A549 (cell line): ENCODE measurements at regions not wholly inside any gene's neighbourhood (a gene's known extent, or its start where the extent isn't known, plus 50 kb on each side); places are given as distances from the start of the nearest gene placed in this dataset.

ENCODE experiments used
- ATAC-seq, 2 experiments: fragments of 200-7000 bp in 1 of 2; fragments of >200 bp in 1 of 2; cut with Nextera tagmentation in 1 of 2; cut with Tn5 transposase in 1 of 2; 3 replicates each; pipeline versions ENCODE4 v1.8.0 to v1.9.1; 2018 to 2020; ENCODE audit warnings: mild to moderate bottlenecking in 1 of 2, moderate library complexity in 1 of 2
- CTCF ChIA-PET: fragments of 300-600 bp; sonication (Branson Sonifier 250); formaldehyde crosslinking; extraction: SDS; loops from one replicate; lab custom pipeline; 2021; ENCODE audit warnings: antibody characterized with exemption, inconsistent platforms; lab: Yijun Ruan, JAX
- POLR2A ChIA-PET: fragments of 350-600 bp; formaldehyde crosslinking; extraction: SDS; loops from one replicate; lab custom pipeline; 2021; ENCODE audit warnings: antibody characterized with exemption, inconsistent platforms; lab: Yijun Ruan, JAX
- DNase-seq, 2 experiments: peaks; one replicate each; pipeline versions ENCODE4 v3.0.0 to v3.0.0-alpha.2; 2011 to 2016; ENCODE audit warnings: low read depth in 1 of 2, low spot score in 1 of 2
- FAIRE-seq: peaks from 2 replicates; lab custom pipeline; 2011; peaks lifted over from hg19 to GRCh38; lab: Jason Lieb, UNC
- H3K27ac ChIP-seq, 2 experiments: fragments of >200 bp; sonication (Bioruptor Twin); formaldehyde crosslinking; 3 replicates each; pipeline ENCODE4 v1.5.1; 2016 to 2017
- H3K4me1 ChIP-seq: fragments of >200 bp; sonication (Bioruptor Twin); formaldehyde crosslinking; 3 replicates; pipeline ENCODE4 v1.6.1; 2016
- H3K4me2 ChIP-seq: fragments of >200 bp; sonication (Bioruptor Twin); formaldehyde crosslinking; 3 replicates; pipeline ENCODE4 v1.6.1; 2016
- H3K4me3 ChIP-seq: fragments of >200 bp; sonication (Bioruptor Twin); formaldehyde crosslinking; 3 replicates; pipeline ENCODE4 v1.5.1; 2016
- H3K9me3 ChIP-seq: fragments of >200 bp; sonication (Bioruptor Twin); formaldehyde crosslinking; 3 replicates; pipeline ENCODE4 v1.6.1; 2016
- CBX2 ChIP-seq: fragments of 200-600 bp; sonication (generic); IDR thresholded peaks from 2 replicates; pipeline ENCODE4 v1.6.1; 2016; ENCODE audit warnings: low read depth, mild to moderate bottlenecking, borderline replicate concordance
- CHD4 ChIP-seq: fragments of 200-600 bp; sonication (generic); IDR thresholded peaks from 2 replicates; pipeline ENCODE4 v1.6.1; 2016; ENCODE audit warnings: antibody characterized with exemption, mild to moderate bottlenecking, borderline replicate concordance
- EHF ChIP-seq: fragments of 250-450 bp; sonication (Bioruptor Pico); IDR thresholded peaks from 2 replicates; pipeline ENCODE4 v1.5.0; 2020; ENCODE audit warnings: mild to moderate bottlenecking
- EP300 ChIP-seq, 2 experiments: fragments of >200 bp; sonication (Bioruptor Twin); formaldehyde crosslinking; IDR thresholded peaks; 2 replicates in 1 of 2; 3 replicates in 1 of 2; pipeline ENCODE4 v1.6.1; 2016 to 2017
- FOSB ChIP-seq: fragments of 250-450 bp; sonication (Bioruptor Pico); IDR thresholded peaks from 2 replicates; pipeline ENCODE4 v1.5.0; 2020; ENCODE audit warnings: mild to moderate bottlenecking, moderate library complexity
- FOXS1 ChIP-seq: fragments of 250-450 bp; sonication (Bioruptor Pico); IDR thresholded peaks from 2 replicates; pipeline ENCODE4 v1.5.0; 2020; ENCODE audit warnings: mild to moderate bottlenecking, moderate library complexity
- HEYL ChIP-seq: fragments of 250-450 bp; sonication (Bioruptor Pico); IDR thresholded peaks from 2 replicates; pipeline ENCODE4 v1.8.0; 2021; ENCODE audit warnings: mild to moderate bottlenecking, moderate library complexity
- HOXB13 ChIP-seq: fragments of 250-450 bp; sonication (Bioruptor Pico); IDR thresholded peaks from 2 replicates; pipeline ENCODE4 v1.5.0; 2020; ENCODE audit warnings: low read depth, mild to moderate bottlenecking, moderate library complexity
- HOXB5 ChIP-seq: fragments of 250-450 bp; sonication (Bioruptor Pico); IDR thresholded peaks from 2 replicates; pipeline ENCODE4 v1.5.0; 2020; ENCODE audit warnings: mild to moderate bottlenecking, moderate library complexity
- JUNB ChIP-seq: fragments of >200 bp; sonication (Bioruptor Twin); formaldehyde crosslinking; IDR thresholded peaks from 2 replicates; pipeline ENCODE4 v1.6.1; 2016
- MAFK ChIP-seq: fragments of 450-650 bp; IDR thresholded peaks from 2 replicates; pipeline ENCODE4 v1.6.1; 2014; ENCODE audit not compliant: partially characterized antibody
- MAZ ChIP-seq: fragments of 150-350 bp; IDR thresholded peaks from 2 replicates; pipeline ENCODE4 v1.6.1; 2014; ENCODE audit warnings: antibody characterized with exemption, low read depth, low read length, borderline replicate concordance
- MYC ChIP-seq: IDR thresholded peaks from 2 replicates; pipeline ENCODE4 v1.6.1; 2012; ENCODE audit warnings: mild to moderate bottlenecking, inconsistent platforms, low read length, improper control_type of control experiment, borderline replicate concordance
- RAD21 ChIP-seq, 2 experiments: fragments of >200 bp in 1 of 2; sonication (Bioruptor Twin) in 1 of 2; formaldehyde crosslinking in 1 of 2; IDR thresholded peaks in 1 of 2; conservative IDR thresholded peaks in 1 of 2; 2 replicates in 1 of 2; 3 replicates in 1 of 2; pipeline ENCODE4 v1.6.1; 2012 to 2018; ENCODE audit warnings: inconsistent platforms in 1 of 2
- TP53 ChIP-seq: fragments of 250-450 bp; sonication (Bioruptor Pico); IDR thresholded peaks from 2 replicates; pipeline ENCODE4 v1.5.0; 2021; ENCODE audit warnings: mild to moderate bottlenecking, moderate library complexity
- ZC3H11A ChIP-seq: fragments of 450-650 bp; IDR thresholded peaks from 2 replicates; pipeline ENCODE4 v1.6.1; 2014; ENCODE audit warnings: antibody characterized with exemption, mild to moderate bottlenecking
- ZSCAN20 ChIP-seq: fragments of 250-450 bp; sonication (Bioruptor Pico); IDR thresholded peaks from 2 replicates; pipeline ENCODE4 v1.8.0; 2022; ENCODE audit warnings: mild to moderate bottlenecking, moderate library complexity
- WGBS: methylation state at CpG from one replicate; pipeline ENCODE4 v1.1.6; 2017; ENCODE audit errors: missing lambda C conversion rate; 5-methylcytosine and 5-hydroxymethylcytosine counted together
- TF ChIP-seq, protein P1 (sequence below): fragments of 200-600 bp; sonication (generic); IDR thresholded peaks from 2 replicates; pipeline ENCODE4 v1.6.1; 2016; ENCODE audit warnings: antibody characterized with exemption, mild to moderate bottlenecking, moderate library complexity

DNA sequence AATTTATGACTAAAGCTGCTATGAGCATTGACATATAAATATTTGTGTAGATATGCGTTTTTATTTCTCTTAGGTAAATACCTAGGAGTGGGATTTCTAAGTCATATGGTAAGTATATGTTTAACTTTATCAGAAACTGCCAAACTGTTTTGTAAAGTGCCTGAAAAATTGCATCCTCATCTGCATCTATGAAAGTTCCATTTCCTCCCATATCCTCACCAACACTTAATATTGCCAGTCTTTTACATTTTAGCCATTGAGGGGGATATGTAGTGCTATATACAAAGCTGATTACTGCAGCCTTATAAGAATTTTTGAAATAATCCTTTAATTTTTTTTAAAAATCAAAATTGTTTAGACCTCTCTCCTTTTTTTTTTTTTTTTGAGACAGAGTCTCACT lies 123.1 kb upstream of the SPRY4 start:
- WGBS, result 21% methylated on average over 1 of the region's 1 CpG
- Histone ChIP-seq H3K4me1 (peaks cover 13% of the 10 kb centered on the region), H3K4me3 (no peak overlapping the region), H3K4me2 (no peak overlapping the region), H3K9me3 (peaks cover 6% of the 10 kb centered on the region)
- POLR2A ChIA-PET, result no interaction called here
- DNase-seq (no peak), FAIRE-seq (no peak), ATAC-seq (no peak)
- CTCF ChIA-PET, result interaction anchor here (0.9 kb wide), 1 partner anchor 33 kb away, joined by 3 read pairs; no protein-coding TSS in a partner anchor
- TF ChIP-seq ZSCAN20 (no peak), TP53 (CRISPR knock-in tag) (no peak), CBX2 (no peak), HEYL (CRISPR knock-in tag) (no peak), MYC (no peak), ZC3H11A (no peak), FOXS1 (CRISPR knock-in tag) (no peak), EHF (CRISPR knock-in tag) (no peak), EP300 (IDR thresholded peaks at IDR 0.05) (no peak), HOXB13 (no peak)
- TF ChIP-seq, protein P1, sequence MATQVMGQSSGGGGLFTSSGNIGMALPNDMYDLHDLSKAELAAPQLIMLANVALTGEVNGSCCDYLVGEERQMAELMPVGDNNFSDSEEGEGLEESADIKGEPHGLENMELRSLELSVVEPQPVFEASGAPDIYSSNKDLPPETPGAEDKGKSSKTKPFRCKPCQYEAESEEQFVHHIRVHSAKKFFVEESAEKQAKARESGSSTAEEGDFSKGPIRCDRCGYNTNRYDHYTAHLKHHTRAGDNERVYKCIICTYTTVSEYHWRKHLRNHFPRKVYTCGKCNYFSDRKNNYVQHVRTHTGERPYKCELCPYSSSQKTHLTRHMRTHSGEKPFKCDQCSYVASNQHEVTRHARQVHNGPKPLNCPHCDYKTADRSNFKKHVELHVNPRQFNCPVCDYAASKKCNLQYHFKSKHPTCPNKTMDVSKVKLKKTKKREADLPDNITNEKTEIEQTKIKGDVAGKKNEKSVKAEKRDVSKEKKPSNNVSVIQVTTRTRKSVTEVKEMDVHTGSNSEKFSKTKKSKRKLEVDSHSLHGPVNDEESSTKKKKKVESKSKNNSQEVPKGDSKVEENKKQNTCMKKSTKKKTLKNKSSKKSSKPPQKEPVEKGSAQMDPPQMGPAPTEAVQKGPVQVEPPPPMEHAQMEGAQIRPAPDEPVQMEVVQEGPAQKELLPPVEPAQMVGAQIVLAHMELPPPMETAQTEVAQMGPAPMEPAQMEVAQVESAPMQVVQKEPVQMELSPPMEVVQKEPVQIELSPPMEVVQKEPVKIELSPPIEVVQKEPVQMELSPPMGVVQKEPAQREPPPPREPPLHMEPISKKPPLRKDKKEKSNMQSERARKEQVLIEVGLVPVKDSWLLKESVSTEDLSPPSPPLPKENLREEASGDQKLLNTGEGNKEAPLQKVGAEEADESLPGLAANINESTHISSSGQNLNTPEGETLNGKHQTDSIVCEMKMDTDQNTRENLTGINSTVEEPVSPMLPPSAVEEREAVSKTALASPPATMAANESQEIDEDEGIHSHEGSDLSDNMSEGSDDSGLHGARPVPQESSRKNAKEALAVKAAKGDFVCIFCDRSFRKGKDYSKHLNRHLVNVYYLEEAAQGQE, result no peak
- TF ChIP-seq, all 56 proteins: peak for 0
- no peak overlapping the region for H3K27ac ChIP-seq

DNA sequence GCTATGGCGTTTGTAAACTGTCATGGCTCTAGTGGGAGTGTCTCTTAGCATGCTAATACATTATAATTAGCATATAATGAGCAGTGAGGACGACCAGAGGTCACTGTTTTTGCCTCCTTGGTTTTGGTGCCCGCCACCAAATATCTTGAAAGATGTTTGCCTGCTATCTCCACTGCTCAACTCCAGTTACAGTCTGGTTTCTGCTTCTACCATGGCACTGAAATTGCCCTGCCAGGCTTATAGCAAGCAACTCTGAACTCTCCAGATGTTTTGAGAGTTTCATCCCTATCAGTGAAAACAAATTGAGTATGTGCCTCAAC lies 122.1 kb upstream of the SPRY4 start:
- Histone ChIP-seq H3K27ac (peak overlapping the region in 1 of 2 experiments; percentile 45; a peak in 3 of 6 replicates), H3K4me3 (no peak overlapping the region), H3K4me1 (peaks cover 13% of the 10 kb centered on the region), H3K4me2 (peak overlapping the region; percentile 54; the same call in 1 of the 3 replicates), H3K9me3 (peaks cover 6% of the 10 kb centered on the region)
- WGBS, result 48% methylated on average over 3 of the region's 3 CpGs
- DNase-seq (no peak), ATAC-seq (no peak), FAIRE-seq (no peak)
- CTCF ChIA-PET, result no interaction called here
- TF ChIP-seq ZC3H11A, result no peak
- TF ChIP-seq TP53 (CRISPR knock-in tag), result no peak
- TF ChIP-seq HOXB5 (CRISPR knock-in tag), result no peak
- TF ChIP-seq JUNB, result no peak
- TF ChIP-seq MAZ, result no peak
- TF ChIP-seq RAD21 (conservative IDR thresholded peaks at IDR 0.05 in 1 of 2, IDR thresholded peaks at IDR 0.05 in 1 of 2), result no peak
- TF ChIP-seq, protein P1, result no peak
- no peak for TF ChIP-seq FOSB (CRISPR knock-in tag)
- TF ChIP-seq CHD4, result no peak
- no peak for TF ChIP-seq MAFK
- POLR2A ChIA-PET, result no interaction called here
